HL-60 (cell line): ENCODE measurements at regions not wholly inside any gene's neighbourhood (a gene's known extent, or its start where the extent isn't known, plus 50 kb on each side); places are given as distances from the start of the nearest gene placed in this dataset.

Experiments
- DNase-seq, 2 experiments: peaks; one replicate each; pipeline ENCODE4 v3.0.0-alpha.2; 2010 to 2020; ENCODE audit warnings: low read depth in 1 of 2, low spot score in 1 of 2
- H3K27ac ChIP-seq: fragments of 250-450 bp; sonication (Bioruptor Pico); replicated peaks from 2 replicates; pipeline ENCODE4 v1.5.1; 2020; ENCODE audit warnings: mild to moderate bottlenecking, moderate library complexity
- H3K27me3 ChIP-seq: fragments of 250-450 bp; sonication (Bioruptor Pico); 2 replicates; pipeline ENCODE4 v1.5.1; 2021; ENCODE audit warnings: mild to moderate bottlenecking, moderate library complexity; ENCODE audit not compliant: insufficient read depth, poor library complexity, severe bottlenecking
- H3K4me3 ChIP-seq: replicated peaks from 2 replicates; pipeline ENCODE4 v1.5.1; 2011; ENCODE audit warnings: mild to moderate bottlenecking, control low read depth, low read length; ENCODE audit not compliant: insufficient read depth
- GABPA ChIP-seq: IDR thresholded peaks from 2 replicates; pipeline ENCODE4 v1.6.1; 2012; ENCODE audit warnings: low read depth
- POLR2AphosphoS5 ChIP-seq: IDR thresholded peaks from 2 replicates; pipeline ENCODE4 v1.6.1; 2012; ENCODE audit warnings: low read depth
- REST ChIP-seq: IDR thresholded peaks from 2 replicates; pipeline ENCODE4 v1.6.1; 2012; ENCODE audit warnings: low read depth; ENCODE audit not compliant: insufficient replicate concordance
- SPI1 ChIP-seq: IDR thresholded peaks from 2 replicates; pipeline ENCODE4 v1.6.1; 2012; ENCODE audit warnings: low read depth, mild to moderate bottlenecking, borderline replicate concordance
- TF ChIP-seq, protein P1 (sequence below): IDR thresholded peaks from one replicate; pipeline ENCODE4 v1.5.1; 2011; ENCODE audit warnings: low read length, control low read depth, inconsistent platforms; ENCODE audit not compliant: insufficient read depth

DNA sequence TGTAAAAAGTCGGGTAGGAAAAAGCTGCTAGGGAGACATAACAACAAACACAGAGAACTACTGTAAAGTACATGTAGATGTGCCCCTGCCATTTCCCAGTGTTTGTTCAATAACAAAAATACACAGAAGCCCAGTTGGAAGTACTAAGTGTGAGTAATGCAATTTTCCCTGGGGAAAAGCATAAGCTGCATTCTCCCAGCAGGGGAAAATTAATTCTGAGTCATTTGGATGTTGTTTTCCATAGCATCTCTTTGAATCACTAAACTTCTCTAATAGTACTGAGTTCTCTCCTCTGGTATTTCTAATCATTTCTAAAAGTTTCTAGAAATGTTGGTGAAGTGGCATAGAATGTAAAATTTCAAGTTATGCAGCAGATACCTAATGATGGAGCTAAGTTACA lies 1114.9 kb downstream of the C4orf33 start:
- DNase-seq: no peak
- no peak overlapping the region for H3K27ac ChIP-seq
- peaks cover 2% of the 10 kb centered on the region for H3K27me3 ChIP-seq
- no peak overlapping the region for H3K4me3 ChIP-seq
- TF ChIP-seq, protein P1, sequence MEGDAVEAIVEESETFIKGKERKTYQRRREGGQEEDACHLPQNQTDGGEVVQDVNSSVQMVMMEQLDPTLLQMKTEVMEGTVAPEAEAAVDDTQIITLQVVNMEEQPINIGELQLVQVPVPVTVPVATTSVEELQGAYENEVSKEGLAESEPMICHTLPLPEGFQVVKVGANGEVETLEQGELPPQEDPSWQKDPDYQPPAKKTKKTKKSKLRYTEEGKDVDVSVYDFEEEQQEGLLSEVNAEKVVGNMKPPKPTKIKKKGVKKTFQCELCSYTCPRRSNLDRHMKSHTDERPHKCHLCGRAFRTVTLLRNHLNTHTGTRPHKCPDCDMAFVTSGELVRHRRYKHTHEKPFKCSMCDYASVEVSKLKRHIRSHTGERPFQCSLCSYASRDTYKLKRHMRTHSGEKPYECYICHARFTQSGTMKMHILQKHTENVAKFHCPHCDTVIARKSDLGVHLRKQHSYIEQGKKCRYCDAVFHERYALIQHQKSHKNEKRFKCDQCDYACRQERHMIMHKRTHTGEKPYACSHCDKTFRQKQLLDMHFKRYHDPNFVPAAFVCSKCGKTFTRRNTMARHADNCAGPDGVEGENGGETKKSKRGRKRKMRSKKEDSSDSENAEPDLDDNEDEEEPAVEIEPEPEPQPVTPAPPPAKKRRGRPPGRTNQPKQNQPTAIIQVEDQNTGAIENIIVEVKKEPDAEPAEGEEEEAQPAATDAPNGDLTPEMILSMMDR: no peak
- TF ChIP-seq POLR2AphosphoS5: no peak
- no peak for TF ChIP-seq SPI1
- TF ChIP-seq GABPA: no peak
- no peak for TF ChIP-seq REST

- Histone ChIP-seq H3K4me3 (no peak overlapping the region), H3K27ac (no peak overlapping the region), H3K27me3 (peaks cover 2% of the 10 kb centered on the region)
- TF ChIP-seq GABPA (no peak), SPI1 (no peak)
- DNase-seq: no peak
Observed at GRCh38 chr4:130214268-130214667, 1118.3 kb downstream of the C4orf33 start.

- H3K27me3 ChIP-seq: no peaks in the 10 kb centered on the region
- no peak for TF ChIP-seq SPI1
- TF ChIP-seq REST: no peak
- TF ChIP-seq POLR2AphosphoS5: no peak
- no peak for TF ChIP-seq GABPA
- TF ChIP-seq, protein P1: no peak
- H3K4me3 ChIP-seq: no peak overlapping the region
- H3K27ac ChIP-seq: no peak overlapping the region
- DNase-seq: no peak
Observed at GRCh38 chr4:130233377-130234047, 1137.6 kb downstream of the C4orf33 start.

DNA sequence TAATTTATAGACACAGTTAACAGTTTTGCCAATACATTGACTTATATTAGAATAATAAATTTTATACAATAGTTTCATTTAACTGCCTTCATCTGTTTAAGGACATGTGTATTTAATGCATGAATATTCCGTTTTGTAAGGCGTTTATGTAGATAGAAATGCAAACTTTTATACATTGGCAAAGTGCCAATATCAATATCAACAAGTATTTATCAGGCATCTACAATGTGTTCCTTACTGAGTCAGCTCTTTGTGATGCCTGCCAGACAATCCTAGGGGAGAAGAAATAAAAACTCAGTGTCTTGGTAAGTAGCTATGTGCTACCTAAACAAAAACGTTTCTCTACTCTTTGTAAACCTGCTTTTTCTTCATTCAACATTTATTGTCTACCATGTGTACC lies 1142.2 kb downstream of the C4orf33 start:
- no peak for DNase-seq
- H3K4me3 ChIP-seq: no peak overlapping the region
- H3K27ac ChIP-seq: no peak overlapping the region
- H3K27me3 ChIP-seq: no peaks in the 10 kb centered on the region
- TF ChIP-seq, protein P1: no peak
- TF ChIP-seq SPI1 (no peak), POLR2AphosphoS5 (no peak), REST (no peak), GABPA (no peak)
